H1 (cell line): ENCODE measurements at regions not wholly inside any gene's neighbourhood (a gene's known extent, or its start where the extent isn't known, plus 50 kb on each side); places are given as distances from the start of the nearest gene placed in this dataset.

Source experiments
- GTF2F1 ChIP-seq: IDR thresholded peaks from 2 replicates; pipeline ENCODE4 v1.6.1; 2012; ENCODE audit warnings: low read depth, low read length, improper control_type of control experiment, borderline replicate concordance
- JUND ChIP-seq: IDR thresholded peaks from 2 replicates; pipeline ENCODE4 v1.6.1; 2011; ENCODE audit warnings: mild to moderate bottlenecking, improper control_type of control experiment, low read length
- SUZ12 ChIP-seq: fragments of 200-600 bp; sonication (generic); IDR thresholded peaks from 2 replicates; pipeline ENCODE4 v1.6.1; 2012; ENCODE audit warnings: mild to moderate bottlenecking, inconsistent platforms, low read length, moderate library complexity, mixed read lengths
- TEAD4 ChIP-seq: IDR thresholded peaks from 2 replicates; pipeline ENCODE4 v1.6.1; 2012; ENCODE audit warnings: low read depth, low read length, inconsistent platforms, mixed read lengths

GRCh38 chr18:26791676-26792075 is 73.8 kb downstream of the AQP4 start (continued):
- TF ChIP-seq GTF2F1 (no peak), JUND (no peak), SUZ12 (no peak), TEAD4 (no peak)
